ENCODE measurements at regions not wholly inside any gene's neighbourhood (a gene's known extent, or its start where the extent isn't known, plus 50 kb on each side); places are given as distances from the start of the nearest gene placed in this dataset.
A peak's percentile ranks its signal among the peaks of the same experiment; 100 is the strongest.

DNA sequence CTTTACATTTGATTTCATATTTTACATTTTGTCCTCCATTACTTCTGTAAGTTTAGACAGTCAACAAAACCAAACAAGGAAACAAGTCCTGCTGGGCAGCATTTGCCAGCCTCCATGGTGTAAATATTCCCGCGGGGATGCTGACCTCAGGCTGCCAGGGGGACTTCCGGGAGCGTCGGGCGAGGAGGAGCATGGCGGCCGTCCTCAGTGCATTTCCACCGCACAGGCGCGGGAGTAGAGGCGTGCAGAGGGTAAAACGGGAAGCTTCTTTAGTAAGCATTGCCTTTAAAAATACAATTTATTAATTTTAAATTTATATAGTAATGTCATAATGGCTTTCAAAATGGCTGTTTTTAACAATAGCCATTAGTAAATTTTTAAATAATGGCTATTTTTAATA is 385.3 kb upstream of the IRX4 start:
- Histone ChIP-seq H3K36me3 (no peaks in the 10 kb centered on the region), H3K27me3 (no peaks in the 10 kb centered on the region), H3K9me3 (no peaks in the 10 kb centered on the region), H3K27ac (no peak overlapping the region), H3K4me3 (no peak overlapping the region), H3K4me1 (no peaks in the 10 kb centered on the region)
- DNase-seq (no peak), ATAC-seq (no peak)
- intact Hi-C loops (cut with DNase I): no loop called here
- TF ChIP-seq CTCF (IDR thresholded peaks at IDR 0.05): no peak

DNA sequence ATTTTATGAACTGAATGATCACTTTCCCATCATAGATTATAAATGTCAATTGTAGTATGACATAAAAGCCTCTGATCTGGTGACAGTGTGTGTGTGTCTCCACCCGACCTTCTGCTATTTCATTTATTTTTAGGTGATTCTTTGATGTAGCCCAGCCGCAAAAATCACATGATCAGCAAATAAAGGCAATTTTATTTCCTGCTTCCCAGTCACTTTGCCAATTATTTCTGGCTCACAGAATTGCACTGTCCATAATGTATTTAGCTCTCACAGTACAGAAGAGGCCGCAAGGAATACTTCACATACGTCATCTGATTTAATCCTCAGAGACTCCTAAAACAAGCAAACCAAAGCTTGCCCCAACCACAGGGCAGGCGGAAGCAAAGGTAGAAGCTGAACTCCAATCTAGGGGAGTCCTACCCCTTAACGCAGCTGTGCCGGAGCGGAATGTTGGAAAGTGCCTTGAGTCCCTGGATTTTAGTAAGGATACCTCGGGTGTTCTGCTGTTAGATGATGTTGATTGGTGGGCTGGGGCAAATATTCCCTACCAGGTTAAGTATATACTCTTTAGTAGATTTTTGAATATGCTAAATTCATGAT is 384.0 kb upstream of the IRX4 start:
- TF ChIP-seq CTCF (IDR thresholded peaks at IDR 0.05): no peak
- Histone ChIP-seq H3K4me3 (no peak overlapping the region), H3K27me3 (no peaks in the 10 kb centered on the region), H3K9me3 (no peaks in the 10 kb centered on the region), H3K27ac (no peak overlapping the region), H3K4me1 (no peaks in the 10 kb centered on the region), H3K36me3 (no peaks in the 10 kb centered on the region)
- ATAC-seq: no peak
- no peak for DNase-seq
- intact Hi-C loops (cut with DNase I): no loop called here

GRCh38 chr5:2265341-2265740 is 382.6 kb upstream of the IRX4 start:
- Histone ChIP-seq H3K4me1 (no peaks in the 10 kb centered on the region), H3K27ac (no peak overlapping the region), H3K9me3 (no peaks in the 10 kb centered on the region), H3K27me3 (no peaks in the 10 kb centered on the region), H3K36me3 (no peaks in the 10 kb centered on the region), H3K4me3 (no peak overlapping the region)
- DNase-seq (no peak), ATAC-seq (no peak)
- intact Hi-C loops (cut with DNase I): no loop called here
- TF ChIP-seq CTCF (IDR thresholded peaks at IDR 0.05): no peak

DNA sequence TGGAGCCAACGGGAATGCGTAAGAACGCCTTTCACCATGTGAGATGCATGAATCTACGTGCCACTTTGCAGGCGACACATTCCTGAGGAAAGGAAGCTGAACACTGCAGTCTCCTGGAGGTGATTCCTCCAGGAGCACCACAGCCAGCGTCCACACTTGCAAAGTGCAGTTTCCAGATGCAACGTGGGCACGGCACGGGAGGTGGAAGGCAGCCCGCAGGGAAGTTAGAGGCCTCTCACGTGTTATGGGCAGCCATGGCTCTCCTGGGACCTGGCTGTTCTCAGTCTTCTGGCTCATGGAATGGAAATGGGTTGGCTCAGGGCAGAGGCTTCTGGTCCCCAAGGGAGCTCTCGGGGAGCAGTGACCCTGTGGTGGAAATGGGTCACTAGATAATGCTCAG is 381.0 kb upstream of the IRX4 start:
- intact Hi-C loops (cut with DNase I): no loop called here
- Histone ChIP-seq H3K27ac (no peak overlapping the region), H3K36me3 (no peaks in the 10 kb centered on the region), H3K27me3 (no peaks in the 10 kb centered on the region), H3K4me1 (no peaks in the 10 kb centered on the region), H3K4me3 (no peak overlapping the region), H3K9me3 (no peaks in the 10 kb centered on the region)
- peak; percentile 39 for DNase-seq
- TF ChIP-seq CTCF (IDR thresholded peaks at IDR 0.05): no peak
- no peak for ATAC-seq

- Histone ChIP-seq H3K4me3 (no peak overlapping the region), H3K36me3 (no peaks in the 10 kb centered on the region), H3K27ac (no peak overlapping the region), H3K27me3 (no peaks in the 10 kb centered on the region), H3K4me1 (no peaks in the 10 kb centered on the region), H3K9me3 (no peaks in the 10 kb centered on the region)
- TF ChIP-seq CTCF (IDR thresholded peaks at IDR 0.05): no peak
- ATAC-seq: no peak
- intact Hi-C loops (cut with DNase I): no loop called here
- no peak for DNase-seq
Measured at GRCh38 chr5:2262620-2263019, 379.9 kb upstream of the IRX4 start.

Measured in upper lobe of right lung (tissue), 1 donor.